ENCODE measurements at regions not wholly inside any gene's neighbourhood (a gene's known extent, or its start where the extent isn't known, plus 50 kb on each side); places are given as distances from the start of the nearest gene placed in this dataset.
"Not testable (repeated sequence)": the region's sequence is repeated elsewhere in the genome, so short reads cannot be mapped to it uniquely, and the experiment has no call there.

- FAIRE-seq: no peak
Observed at GRCh38 chr3:151675858-151676615, 57.7 kb upstream of the AADACL2 start.

- FAIRE-seq: no peak
Observed at GRCh38 chr3:151673974-151674373, 59.8 kb upstream of the AADACL2 start.

GRCh38 chr3:151667762-151668161, 66.0 kb upstream of the AADACL2 start:
- FAIRE-seq: not testable (repeated sequence)

- peak; percentile 93 for FAIRE-seq
Observed at GRCh38 chr3:151660885-151661284, 72.8 kb upstream of the AADACL2 start.

GRCh38 chr3:151644986-151645385, 88.7 kb upstream of the AADACL2 start:
- FAIRE-seq: no peak

GRCh38 chr3:151644020-151644620, 89.6 kb upstream of the AADACL2 start:
- FAIRE-seq: peak; percentile 90

- FAIRE-seq: no peak
Observed at GRCh38 chr3:151639418-151639740, 94.3 kb upstream of the AADACL2 start.

- peak; percentile 18 for FAIRE-seq
Observed at GRCh38 chr3:151638555-151639417, 94.9 kb upstream of the AADACL2 start.

- FAIRE-seq: no peak
Observed at GRCh38 chr3:151635905-151636304, 97.8 kb upstream of the AADACL2 start.

GRCh38 chr3:151631946-151632345, 101.8 kb upstream of the AADACL2 start:
- FAIRE-seq: no peak

- FAIRE-seq: peak; percentile 93
Observed at GRCh38 chr3:151630938-151631441, 102.7 kb upstream of the AADACL2 start.

GRCh38 chr3:151630035-151630434, 103.7 kb upstream of the AADACL2 start:
- FAIRE-seq: peak; percentile 61

GRCh38 chr3:151625586-151625985, 108.1 kb upstream of the AADACL2 start:
- FAIRE-seq: no peak

- FAIRE-seq: no peak
Observed at GRCh38 chr3:151625086-151625485, 108.6 kb upstream of the AADACL2 start.

GRCh38 chr3:151620071-151620470, 113.7 kb upstream of the AADACL2 start:
- FAIRE-seq: no peak

GRCh38 chr3:151615464-151615863, 118.3 kb upstream of the AADACL2 start:
- peak; percentile 97 for FAIRE-seq

- FAIRE-seq: no peak
Observed at GRCh38 chr3:151612115-151612514, 121.6 kb upstream of the AADACL2 start.

- peak; percentile 23 for FAIRE-seq
Observed at GRCh38 chr3:151611419-151611818, 122.3 kb upstream of the AADACL2 start.

GRCh38 chr3:151609491-151609890, 124.2 kb upstream of the AADACL2 start:
- FAIRE-seq: no peak

- no peak for FAIRE-seq
Observed at GRCh38 chr3:151604891-151605290, 128.8 kb upstream of the AADACL2 start.

GRCh38 chr3:151600783-151601182, 132.9 kb upstream of the AADACL2 start:
- peak; percentile 15 for FAIRE-seq

GRCh38 chr3:151599103-151599672, 134.5 kb upstream of the AADACL2 start:
- FAIRE-seq: no peak

GRCh38 chr3:151596940-151597339, 136.1 kb upstream of the IGSF10 start:
- FAIRE-seq: no peak
